ENCODE measurements at regions not wholly inside any gene's neighbourhood (a gene's known extent, or its start where the extent isn't known, plus 50 kb on each side); places are given as distances from the start of the nearest gene placed in this dataset.
A peak's percentile ranks its signal among the peaks of the same experiment; 100 is the strongest.

DNA sequence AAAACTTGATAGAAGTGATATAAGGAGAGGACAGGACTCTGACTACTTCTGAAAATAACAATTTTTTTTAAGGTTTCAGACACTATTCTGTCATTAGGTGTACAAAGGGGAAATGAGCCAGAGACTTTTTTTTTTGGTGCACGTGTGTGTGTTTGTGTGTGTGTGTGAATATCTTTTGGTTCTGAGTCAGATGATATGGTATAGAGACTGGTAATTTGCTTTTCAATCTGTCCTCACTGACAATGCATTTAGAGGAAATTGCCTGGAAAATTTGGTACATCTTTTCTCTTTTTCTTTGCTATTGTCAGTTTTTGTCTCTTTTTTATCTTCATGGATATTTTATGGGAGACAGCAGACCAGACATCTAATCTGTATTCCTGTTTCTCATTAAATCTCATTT, 59.3 kb downstream of the DDIT4L start:
- no peak for DNase-seq (ENCODE audit: low read depth)

DNA sequence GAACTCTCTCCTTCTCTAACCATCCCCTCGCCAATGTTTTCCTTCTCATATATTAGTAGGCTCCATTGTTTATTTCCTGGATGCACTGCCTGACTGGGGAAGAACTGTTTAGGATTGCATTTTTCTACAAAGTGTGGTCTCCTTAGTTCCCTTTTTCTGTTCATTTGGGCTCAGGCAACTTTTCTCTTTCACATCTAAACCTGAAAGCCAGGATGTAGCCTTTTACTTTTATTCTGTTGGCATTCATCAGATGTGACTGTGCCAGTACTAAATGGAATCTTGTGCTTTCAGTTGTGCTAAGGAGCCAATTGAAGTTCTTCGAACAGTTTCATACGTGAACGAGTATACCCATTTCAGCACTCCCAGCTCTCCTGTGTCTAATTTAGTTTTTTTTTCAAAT, 59.8 kb downstream of the DDIT4L start:
- DNase-seq (ENCODE audit: low read depth) = no peak

DNA sequence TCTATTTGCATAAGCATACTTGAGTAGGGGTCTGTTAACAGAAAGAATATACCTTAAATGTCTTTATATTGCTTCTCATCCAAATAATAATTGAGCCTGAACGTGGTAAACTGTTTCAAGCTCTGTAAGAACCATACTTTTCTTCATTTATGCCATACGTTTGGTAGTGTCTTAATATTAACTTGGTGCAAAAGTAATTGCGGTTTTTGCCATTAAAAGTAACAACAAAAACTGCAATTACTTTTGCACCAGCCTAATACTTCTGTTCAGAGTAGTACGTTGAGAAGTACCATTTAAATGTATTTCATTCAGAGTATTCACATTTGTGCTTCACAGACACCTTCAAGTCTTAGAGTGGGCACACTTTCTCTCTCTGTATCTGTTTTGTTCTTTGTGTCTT, 60.5 kb downstream of the DDIT4L start:
- DNase-seq (ENCODE audit: low read depth) = no peak

DNA sequence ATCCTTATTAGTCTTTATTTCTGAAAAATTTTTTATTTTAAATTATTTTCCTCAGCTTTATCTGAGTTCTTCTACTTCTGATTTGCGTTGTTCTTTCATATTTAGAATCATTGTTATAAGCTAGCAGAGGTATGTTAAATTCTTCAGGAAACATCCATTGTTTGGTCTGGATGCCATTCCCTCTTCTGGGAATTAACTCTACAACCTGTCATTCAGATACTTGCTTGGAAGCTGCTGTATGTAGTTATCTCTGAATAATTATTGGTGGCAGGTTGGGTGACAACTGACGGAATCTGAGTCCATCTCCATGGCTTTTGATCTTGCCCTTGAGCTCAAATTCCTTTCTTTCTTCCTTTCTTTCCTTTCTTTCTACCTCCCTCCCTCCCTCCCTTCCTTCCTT, 61.9 kb downstream of the DDIT4L start:
- no peak for DNase-seq (ENCODE audit: low read depth)

DNA sequence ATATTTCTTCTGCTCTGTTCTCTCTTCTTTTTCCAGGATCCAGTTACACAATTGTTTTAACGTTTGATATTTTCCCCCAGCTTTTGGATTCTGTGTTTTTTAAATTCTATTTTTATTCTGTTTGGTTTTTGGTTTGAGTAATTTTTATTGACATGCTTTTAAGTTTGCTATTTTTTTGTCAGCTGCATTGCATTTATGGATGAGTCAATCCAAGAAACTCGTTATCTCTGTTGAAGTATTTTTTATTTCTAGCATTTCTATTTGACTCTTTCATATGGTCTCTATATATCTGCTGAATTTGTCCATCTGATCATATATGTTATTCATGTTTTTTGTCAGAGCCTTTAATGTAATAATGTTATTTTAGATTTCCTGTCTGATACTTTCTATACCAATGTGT, 65.6 kb downstream of the DDIT4L start:
- DNase-seq (ENCODE audit: low read depth) = no peak

DNA sequence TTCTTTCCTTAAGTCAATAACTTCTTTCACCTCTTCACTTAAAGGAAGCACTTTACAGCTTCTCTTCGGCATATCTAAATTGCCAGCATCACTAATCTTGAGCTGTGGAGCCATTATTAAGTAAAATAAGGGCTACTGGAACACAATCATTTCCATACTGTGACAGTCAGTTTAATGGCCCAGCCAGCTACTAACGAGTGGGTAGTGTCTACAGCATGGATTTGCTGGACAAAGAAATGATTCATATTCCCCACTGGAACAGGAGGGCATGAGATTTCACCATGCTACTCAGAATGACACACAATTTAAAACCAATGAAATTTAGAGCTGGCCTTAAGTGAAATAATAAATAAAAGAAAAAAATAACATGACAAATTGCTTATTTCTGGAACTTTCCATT, 72.1 kb downstream of the DDIT4L start:
- no peak for DNase-seq (ENCODE audit: low read depth)

DNA sequence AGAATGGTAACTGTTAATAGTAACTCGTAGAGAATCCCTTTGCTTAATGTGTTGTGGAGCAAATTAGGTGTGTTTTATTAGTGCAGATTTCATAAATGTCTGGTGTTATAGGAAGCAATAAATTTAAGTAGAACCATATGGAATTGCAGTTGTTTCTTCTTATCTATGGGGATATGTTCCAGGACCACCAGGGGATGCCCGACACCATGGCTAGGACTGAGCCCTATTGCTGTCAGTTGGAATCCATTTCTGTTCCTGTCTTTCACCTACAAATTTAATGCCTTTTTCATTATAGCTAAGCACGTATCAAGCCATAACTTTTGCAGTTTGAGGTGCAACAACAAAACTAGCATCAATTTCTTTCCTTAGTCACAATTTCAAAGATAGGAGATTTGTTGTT, 72.5 kb downstream of the DDIT4L start:
- DNase-seq (ENCODE audit: low read depth) = no peak

DNA sequence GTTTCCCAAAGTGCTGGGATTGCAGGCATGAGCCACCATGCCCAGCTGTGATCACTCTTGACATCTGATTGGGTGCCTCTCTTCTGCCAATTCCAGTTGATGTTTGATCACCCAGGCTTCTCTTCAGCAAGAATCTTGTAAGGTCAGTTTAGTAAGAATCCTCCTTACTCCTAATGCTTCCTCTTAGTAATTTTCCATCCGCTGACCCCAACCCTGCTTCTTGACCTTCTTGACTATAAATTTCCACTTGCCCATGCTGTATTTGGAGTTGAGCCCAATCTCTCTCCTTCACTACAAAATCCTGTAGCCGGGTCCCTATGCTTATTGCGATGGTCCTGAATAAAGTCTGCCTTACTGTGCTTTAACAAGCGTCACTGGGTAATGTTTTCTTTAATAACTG, 75.4 kb downstream of the DDIT4L start:
- no peak for DNase-seq (ENCODE audit: low read depth)

DNA sequence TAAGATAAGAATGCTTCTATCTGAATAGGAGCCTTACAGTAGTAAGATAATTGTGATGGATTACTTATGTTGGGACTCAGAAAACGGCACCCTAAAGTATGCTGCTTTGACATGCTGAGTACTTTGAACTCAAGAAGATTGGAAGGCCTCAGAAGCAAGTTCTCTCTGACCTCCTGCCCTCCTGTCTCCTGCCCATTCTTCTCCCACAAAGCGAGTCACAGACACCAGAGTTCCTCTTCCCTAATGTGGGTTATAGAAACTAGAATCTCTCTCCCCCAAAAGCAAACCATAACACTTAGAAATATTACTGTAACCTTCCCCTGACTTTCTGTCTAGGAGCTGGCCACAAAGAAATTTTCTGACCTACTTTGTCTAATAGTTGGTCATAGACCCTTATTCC, 76.5 kb downstream of the DDIT4L start:
- no peak for DNase-seq (ENCODE audit: low read depth)

DNA sequence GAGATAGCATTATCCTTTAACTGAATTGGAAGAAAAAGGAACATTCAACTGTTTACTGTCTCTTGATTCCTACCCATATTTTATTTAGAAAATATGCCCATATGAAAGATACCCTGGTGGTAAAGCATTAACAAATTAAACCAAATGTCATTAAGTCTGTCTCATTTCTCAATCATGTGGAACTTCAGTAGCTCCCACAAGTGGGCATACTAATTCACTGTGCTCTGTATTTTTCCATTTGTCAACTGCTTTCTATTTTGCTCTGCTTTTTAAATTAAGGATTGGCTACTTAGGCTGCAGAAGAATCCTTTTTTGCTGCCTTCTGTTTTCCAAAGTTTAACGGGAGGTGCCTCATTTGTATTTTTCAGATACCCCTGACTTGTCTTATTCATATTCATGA, 77.2 kb downstream of the DDIT4L start:
- no peak for DNase-seq (ENCODE audit: low read depth)

DNA sequence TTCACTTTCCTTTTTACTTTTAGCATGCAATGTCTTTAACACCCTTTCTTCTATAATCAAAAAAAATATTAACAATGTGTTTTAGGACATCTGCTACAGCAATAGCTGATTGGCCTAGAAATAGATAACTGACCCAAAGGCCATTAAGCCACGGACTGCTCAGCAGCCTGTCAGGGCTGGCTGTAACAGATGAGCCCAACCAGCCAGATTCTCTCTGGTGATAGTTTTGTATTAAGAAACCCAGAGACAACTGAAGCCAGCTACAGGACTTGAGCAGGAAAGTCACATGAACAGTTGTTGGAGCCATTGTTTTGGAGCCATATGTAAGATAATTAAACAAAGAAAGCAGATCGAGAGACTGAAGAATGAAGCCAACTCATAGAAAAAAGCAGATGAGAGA, 80.3 kb downstream of the DDIT4L start:
- DNase-seq (ENCODE audit: low read depth) = no peak

DNA sequence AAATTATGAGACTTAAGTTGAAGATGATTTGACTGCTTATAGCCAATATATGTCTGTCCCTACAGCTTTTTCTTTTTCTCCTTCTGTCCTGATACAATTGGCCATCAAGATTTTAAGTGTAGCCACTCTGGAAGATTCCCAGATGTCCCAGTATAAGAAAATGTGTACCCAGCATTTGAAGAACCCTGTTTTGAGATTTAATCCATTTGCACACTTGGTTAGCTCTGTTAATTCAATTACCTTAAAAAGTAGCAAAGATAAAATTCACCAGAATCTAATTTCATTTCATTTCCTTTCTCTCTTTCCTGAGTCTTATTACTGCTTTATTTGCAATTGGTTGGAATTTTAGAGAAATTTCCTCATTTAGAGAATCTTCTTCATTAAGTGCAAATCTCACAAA, 81.4 kb downstream of the DDIT4L start:
- no peak for DNase-seq (ENCODE audit: low read depth)

DNA sequence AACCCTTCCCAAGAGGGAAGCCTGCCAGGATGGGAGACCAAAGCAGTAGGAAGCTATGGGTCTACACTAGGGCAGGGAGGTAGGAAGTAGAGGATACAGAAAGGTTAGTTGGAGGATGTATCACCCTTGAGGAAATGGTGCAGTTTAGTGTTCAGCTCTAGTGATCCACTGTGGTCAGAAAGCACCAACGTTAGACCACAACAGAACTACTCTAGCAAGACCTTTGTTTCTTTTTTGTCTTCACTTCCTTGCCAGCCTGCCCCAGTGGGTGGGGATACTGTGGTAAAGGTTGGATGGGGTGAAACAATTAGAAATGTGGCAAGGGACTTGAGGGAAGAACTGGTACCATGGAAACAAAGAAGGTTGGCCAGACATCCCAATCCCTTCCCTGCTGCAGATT, 83.3 kb downstream of the DDIT4L start:
- no peak for DNase-seq (ENCODE audit: low read depth)

DNA sequence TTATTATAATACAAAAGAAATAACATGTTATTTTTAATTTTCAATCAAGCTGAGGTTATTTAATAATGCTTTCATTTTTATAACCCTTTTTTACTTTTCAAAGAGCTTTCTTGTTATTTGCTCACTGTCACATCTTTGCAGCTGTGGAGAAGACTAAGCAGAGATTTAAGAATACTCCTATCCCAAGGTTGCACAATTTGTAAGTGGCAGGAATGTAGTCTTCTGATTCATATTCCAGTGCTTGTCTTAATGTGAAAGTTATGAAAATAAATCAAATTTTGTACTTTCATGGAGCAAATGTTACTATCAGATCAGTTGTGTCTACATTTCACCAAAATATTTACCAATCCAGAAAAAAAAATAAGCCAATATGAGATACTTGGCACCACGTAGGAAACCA, 86.6 kb downstream of the DDIT4L start:
- no peak for DNase-seq (ENCODE audit: low read depth)

DNA sequence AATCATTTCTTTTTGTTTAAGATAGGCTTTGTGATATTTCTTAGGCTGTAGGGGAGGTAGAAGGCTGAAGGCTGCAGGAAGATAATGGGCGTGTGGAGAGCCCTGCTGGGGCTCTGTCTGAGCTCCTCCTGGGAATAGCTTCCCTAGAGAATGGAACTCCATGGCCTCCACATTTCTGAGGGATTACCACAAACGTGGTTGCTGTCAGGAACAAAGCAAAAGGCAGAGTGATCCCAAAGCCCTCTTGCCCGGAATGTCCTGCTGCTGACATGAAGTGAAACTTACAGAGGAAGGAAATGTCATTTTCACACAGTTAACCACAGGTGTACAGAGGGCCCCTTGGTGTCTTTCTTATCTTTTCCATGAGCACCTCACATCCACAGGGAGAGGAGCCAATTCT, 89.3 kb downstream of the DDIT4L start:
- DNase-seq (ENCODE audit: low read depth) = no peak

DNA sequence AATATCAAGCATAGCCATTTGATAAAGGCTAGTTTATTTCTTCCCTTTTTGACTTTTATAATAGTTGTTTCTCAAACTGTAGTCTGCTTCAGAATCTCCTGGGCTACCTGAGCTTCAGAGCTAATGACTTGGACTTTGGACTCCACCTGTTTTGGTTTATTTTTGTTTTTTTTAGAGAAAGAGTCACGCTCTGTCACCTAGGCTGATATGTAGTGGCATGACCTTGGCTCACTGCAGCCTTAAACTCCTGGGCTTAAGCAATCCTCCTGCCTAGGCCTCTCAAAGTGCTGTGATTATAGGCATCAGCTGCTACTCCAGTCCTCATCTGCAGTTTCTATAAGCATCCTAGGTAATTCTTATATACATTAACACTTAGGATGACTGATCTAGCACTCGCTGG, 90.5 kb downstream of the DDIT4L start:
- DNase-seq (ENCODE audit: low read depth) = no peak

DNA sequence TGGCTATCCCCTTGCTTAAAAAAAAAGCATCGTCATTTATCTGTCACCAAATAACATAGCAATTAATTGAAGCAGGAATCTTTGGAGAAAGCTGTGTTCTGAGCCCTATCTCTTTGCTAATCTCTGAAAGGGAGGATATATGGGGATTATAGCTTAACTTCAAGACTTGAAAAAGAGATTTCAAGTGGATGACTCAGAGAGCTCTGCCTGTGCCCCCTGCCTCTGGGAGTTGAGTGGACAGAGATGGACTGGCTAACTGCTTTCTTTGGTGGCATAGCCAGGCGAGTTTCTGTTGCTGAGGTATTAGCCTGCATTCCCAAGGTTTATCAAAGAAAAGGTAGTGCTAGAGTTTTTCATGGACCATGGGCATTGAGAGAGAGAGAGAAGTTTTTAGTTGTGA, 91.6 kb downstream of the DDIT4L start:
- DNase-seq (ENCODE audit: low read depth) = no peak

DNA sequence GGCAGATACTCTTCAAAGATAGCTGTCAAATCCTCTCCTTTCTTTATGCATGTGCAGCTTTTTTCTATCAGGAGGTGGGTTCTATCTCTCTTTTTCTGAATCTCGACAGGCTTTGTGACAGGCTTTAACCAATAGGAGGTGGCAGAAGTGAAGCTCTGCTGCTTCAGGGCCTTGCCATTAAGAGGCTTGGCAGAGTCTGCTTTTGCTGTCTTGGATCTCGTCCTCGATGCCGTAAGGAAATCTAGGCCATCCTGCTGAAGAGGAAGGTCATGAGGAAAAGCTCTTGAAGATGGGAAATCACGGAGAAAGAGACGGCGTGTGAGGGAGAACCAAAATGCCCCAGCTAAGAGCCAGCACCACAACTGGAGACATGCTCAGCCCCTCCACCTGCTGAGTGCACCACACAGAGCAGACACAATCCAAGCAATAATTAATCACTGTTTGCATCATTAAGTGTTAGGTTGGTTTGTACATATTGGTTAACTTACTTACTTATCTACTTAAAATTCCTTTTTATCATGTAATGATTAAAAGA, 92.2 kb downstream of the DDIT4L start:
- DNase-seq (ENCODE audit: low read depth) = no peak

DNA sequence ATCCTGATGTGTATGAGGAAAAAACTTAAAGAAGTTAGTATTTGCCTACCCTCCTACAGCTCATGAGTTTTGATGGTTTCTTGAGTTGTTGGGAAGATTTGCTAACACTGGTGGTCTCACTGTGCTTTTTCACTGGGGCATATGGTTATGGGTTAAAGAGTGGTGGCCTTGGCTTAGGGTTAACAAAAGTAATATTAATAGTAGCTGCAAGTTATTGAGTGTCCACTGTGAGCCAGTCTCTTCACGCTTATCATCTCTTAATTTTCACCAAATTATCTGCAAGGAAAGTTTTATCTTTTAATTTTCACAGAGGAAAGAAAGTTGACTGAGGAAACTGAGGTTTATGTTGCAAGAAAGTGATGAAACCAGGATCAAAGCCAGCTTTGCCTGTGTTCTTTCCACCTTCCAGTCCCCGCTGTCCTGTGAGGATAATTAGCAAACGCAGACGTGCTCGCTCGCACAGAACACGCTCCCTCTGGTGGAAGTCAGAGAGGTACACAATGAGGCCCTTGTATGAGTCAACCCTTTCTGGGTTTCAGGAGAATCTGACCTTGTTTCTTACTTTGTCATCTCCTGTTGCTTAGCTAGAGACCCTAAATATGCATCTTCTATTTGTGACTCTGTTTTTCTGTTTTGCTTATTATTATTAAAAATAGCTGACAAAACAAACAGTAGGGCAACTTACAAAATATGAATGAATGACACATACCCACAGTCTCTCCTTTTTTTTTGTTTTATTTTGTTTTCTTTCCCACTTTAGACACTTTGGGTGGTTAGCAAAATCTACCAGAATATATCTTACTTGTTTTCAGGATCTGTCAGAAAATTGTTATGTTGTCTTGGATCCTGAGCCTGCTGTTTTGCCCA, 94.3 kb downstream of the DDIT4L start:
- DNase-seq (ENCODE audit: low read depth) = no peak

DNA sequence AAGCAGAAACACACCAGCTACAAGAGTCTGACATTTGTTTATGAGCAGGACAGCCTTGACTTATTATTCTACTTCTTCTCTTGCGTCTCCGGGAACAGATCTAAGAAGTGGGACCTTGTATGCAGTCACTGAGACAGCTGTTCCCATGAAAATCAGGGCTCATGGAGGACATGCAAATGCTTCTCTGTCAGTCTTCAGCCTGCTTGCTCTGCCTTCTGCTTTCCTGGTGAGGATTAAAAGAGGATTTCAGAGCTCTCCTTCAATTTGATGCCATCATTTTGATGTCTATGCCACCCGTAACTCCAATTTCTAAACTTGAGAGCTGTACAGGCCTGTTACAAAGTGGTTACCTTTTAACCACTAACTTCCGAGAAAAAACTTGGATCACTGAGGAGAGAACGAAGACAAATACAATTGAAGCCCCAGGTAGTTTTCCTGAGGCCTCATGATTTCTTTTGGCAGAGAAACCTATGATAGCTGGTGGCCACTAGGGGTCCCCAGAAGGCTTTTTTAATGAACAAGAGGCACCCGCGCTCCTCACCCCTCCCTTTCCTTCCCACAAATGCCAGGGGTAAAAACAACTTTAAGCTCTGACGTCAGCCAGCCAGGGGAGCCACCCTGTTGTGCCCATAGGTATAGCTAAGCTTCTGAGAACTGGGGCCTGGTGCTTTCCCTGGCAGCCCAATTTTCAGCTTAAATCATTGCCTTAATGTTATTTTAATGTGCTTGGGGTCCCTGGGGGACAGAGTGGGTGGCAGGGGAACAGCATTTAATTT, 97.0 kb downstream of the DDIT4L start:
- DNase-seq (ENCODE audit: low read depth) = peak; percentile 54

DNA sequence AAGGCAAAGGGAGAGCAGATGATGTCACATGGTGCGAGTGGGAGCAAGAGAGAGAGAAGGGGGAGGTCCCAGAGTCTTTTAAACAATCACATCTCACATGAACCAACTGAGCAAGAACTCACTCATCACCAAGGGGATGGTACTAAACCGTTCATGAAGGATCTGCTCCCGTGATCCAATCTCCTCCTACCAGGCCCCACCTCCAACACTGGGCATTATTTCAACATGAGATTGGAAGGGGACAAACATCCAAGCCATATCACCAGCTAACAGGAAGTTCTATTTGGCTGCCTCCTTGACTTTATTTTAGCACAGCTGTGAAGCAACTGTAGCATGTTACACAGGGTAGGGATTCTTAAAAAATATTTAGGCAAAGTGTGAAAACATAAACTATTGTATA, 102.5 kb downstream of the DDIT4L start:
- DNase-seq (ENCODE audit: low read depth) = no peak

DNA sequence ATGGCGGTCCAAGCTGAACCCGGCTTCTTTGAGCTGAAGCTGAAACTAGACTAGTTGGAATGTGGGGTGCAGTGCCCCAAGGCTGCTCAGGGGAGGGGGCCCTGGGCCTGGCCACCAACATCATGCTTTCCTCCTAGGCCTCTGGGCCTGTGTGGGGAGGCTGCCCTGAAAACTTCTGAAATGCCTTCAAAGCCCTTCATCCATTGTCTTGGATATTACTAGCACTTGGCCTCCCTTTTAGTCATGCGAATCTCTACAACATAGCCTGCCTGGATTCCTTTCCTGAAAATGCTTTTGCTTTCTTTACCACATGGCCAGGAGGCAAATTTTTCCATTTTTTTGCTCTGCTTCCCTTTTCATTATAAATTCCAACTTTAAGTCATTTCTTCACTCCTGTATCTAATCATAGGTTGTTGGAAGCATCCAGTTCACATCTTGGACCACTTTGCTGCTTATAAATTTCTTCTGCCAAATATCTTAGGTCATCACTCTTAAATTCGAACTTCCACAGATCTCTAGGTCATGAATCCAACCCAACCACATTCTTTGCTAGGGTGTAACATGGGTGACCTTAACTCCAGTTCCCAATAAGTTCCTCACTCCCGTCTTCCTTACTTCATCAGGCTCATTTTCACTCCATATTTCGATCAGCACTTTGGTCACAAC, 103.4 kb downstream of the DDIT4L start:
- no peak for DNase-seq (ENCODE audit: low read depth)

DNA sequence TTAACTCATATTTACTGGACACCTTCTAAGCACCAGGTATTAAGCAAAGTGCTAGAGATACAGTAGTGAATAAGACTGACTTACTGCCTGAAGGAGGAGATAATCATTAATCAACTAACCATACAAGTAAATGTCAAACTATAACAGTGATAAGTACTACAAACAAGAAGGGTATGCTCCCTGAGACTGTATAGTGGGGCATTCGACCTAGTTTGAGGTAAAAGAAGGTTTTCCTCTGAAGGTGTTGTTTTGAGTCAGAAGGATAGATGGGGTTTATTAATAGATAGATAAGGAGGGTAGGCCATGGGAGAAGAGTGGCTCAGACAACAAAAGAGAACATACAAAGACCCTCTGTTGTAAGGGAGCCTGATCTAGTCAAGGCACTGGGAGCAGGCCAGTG, 105.4 kb downstream of the DDIT4L start:
- DNase-seq (ENCODE audit: low read depth) = no peak
